ENCODE measurements at regions not wholly inside any gene's neighbourhood (a gene's known extent, or its start where the extent isn't known, plus 50 kb on each side); places are given as distances from the start of the nearest gene placed in this dataset.
"Not testable (repeated sequence)": the region's sequence is repeated elsewhere in the genome, so short reads cannot be mapped to it uniquely, and the experiment has no call there.

- H3K4me3 ChIP-seq (ENCODE audit: low read length in 2 of 2); H3K36me3 ChIP-seq (ENCODE audit: control insufficient read depth in 1 of 2, insufficient read depth in 2 of 2, low read length in 1 of 2); H3K27ac ChIP-seq (ENCODE audit: low read depth in 1 of 2, low read length in 2 of 2); H3K27me3 ChIP-seq (ENCODE audit: control insufficient read depth in 1 of 2, insufficient read depth in 2 of 2, low read length in 1 of 2); DNase-seq; H3K4me1 ChIP-seq (ENCODE audit: control insufficient read depth in 1 of 2, insufficient read depth in 2 of 2, low read length in 2 of 2); intact Hi-C loops (cut with DNase I); H3K9me3 ChIP-seq (ENCODE audit: control insufficient read depth, low read length); ATAC-seq (ENCODE audit: low FRiP score): not testable (repeated sequence)
- 91 to 92% methylated on average over 4 of the region's 4 CpGs for WGBS, 2 donors
These were observed 52.4 kb upstream of the ANKRD10 start for GRCh38 chr13:110967156-110967855.

GRCh38 chr13:110965755-110966134 lies 50.9 kb upstream of the ANKRD10 start:
- Histone ChIP-seq H3K27me3 (ENCODE audit: control insufficient read depth in 1 of 2, insufficient read depth in 2 of 2, low read length in 1 of 2) (no peaks in the 10 kb centered on the region), H3K4me3 (ENCODE audit: low read length in 2 of 2) (no peak overlapping the region), H3K27ac (ENCODE audit: low read depth in 1 of 2, low read length in 2 of 2) (no peak overlapping the region), H3K9me3 (ENCODE audit: control insufficient read depth, low read length) (no peaks in the 10 kb centered on the region), H3K4me1 (ENCODE audit: control insufficient read depth in 1 of 2, insufficient read depth in 2 of 2, low read length in 2 of 2) (no peaks in the 10 kb centered on the region), H3K36me3 (ENCODE audit: control insufficient read depth in 1 of 2, insufficient read depth in 2 of 2, low read length in 1 of 2) (no peaks in the 10 kb centered on the region)
- DNase-seq: no peak
- 78 to 86% methylated on average over 8 of the region's 8 CpGs for WGBS, 2 donors
- intact Hi-C loops (cut with DNase I): no loop called here
- ATAC-seq (ENCODE audit: low FRiP score): no peak

- H3K4me3 ChIP-seq (ENCODE audit: low read length in 2 of 2): no peak overlapping the region
- intact Hi-C loops (cut with DNase I): no loop called here
These were observed 50.3 kb upstream of the ANKRD10 start for GRCh38 chr13:110965038-110965754.

More at GRCh38 chr13:110965038-110965754, 50.3 kb upstream of the ANKRD10 start:
- ATAC-seq (ENCODE audit: low FRiP score): no peak
- no peaks in the 10 kb centered on the region for H3K9me3 ChIP-seq (ENCODE audit: control insufficient read depth, low read length)
- DNase-seq: no peak
- 70% methylated on average over 5 of the region's 5 CpGs for WGBS, 2 donors
- H3K27me3 ChIP-seq (ENCODE audit: control insufficient read depth in 1 of 2, insufficient read depth in 2 of 2, low read length in 1 of 2): no peaks in the 10 kb centered on the region
- H3K4me1 ChIP-seq (ENCODE audit: control insufficient read depth in 1 of 2, insufficient read depth in 2 of 2, low read length in 2 of 2): no peaks in the 10 kb centered on the region
- no peak overlapping the region for H3K27ac ChIP-seq (ENCODE audit: low read depth in 1 of 2, low read length in 2 of 2)
- H3K36me3 ChIP-seq (ENCODE audit: control insufficient read depth in 1 of 2, insufficient read depth in 2 of 2, low read length in 1 of 2): no peaks in the 10 kb centered on the region

All from aorta (tissue), 5 donors.